Astrocyte (in vitro differentiated cells and primary cell): ENCODE measurements at regions not wholly inside any gene's neighbourhood (a gene's known extent, or its start where the extent isn't known, plus 50 kb on each side); places are given as distances from the start of the nearest gene placed in this dataset.

Experiments
- DNase-seq: peaks from one replicate; pipeline ENCODE4 v3.0.0-alpha.2; 2010; ENCODE audit warnings: low read depth
- FAIRE-seq: peaks from 2 replicates; lab custom pipeline; 2011; peaks lifted over from hg19 to GRCh38; lab: Jason Lieb, UNC
- H2AFZ ChIP-seq: 2 replicates; pipeline ENCODE4 v1.6.0; 2012; ENCODE audit warnings: low read depth, low read length, inconsistent platforms
- H3K27ac ChIP-seq: 2 replicates; pipeline ENCODE4 v1.5.1; 2011; ENCODE audit warnings: low read depth, low read length, inconsistent platforms
- H3K27me3 ChIP-seq: 2 replicates; pipeline ENCODE4 v1.6.0; 2011; ENCODE audit warnings: low read length, inconsistent platforms; ENCODE audit not compliant: insufficient read depth
- H3K36me3 ChIP-seq: 2 replicates; pipeline ENCODE4 v1.5.1; 2011; ENCODE audit warnings: low read length, inconsistent platforms; ENCODE audit not compliant: insufficient read depth
- H3K4me1 ChIP-seq: 2 replicates; pipeline ENCODE4 v1.5.1; 2011; ENCODE audit warnings: low read length, inconsistent platforms; ENCODE audit not compliant: insufficient read depth
- H3K4me2 ChIP-seq: 2 replicates; pipeline ENCODE4 v1.6.0; 2012; ENCODE audit warnings: low read length, inconsistent platforms
- H3K4me3 ChIP-seq: 2 replicates; pipeline ENCODE4 v1.5.1; 2011; ENCODE audit warnings: low read depth, mild to moderate bottlenecking, low read length, inconsistent platforms; ENCODE audit not compliant: insufficient read depth
- H3K79me2 ChIP-seq: 2 replicates; pipeline ENCODE4 v1.6.0; 2012; ENCODE audit warnings: mild to moderate bottlenecking, low read length, inconsistent platforms; ENCODE audit not compliant: insufficient read depth
- H3K9ac ChIP-seq: 2 replicates; pipeline ENCODE4 v1.6.0; 2012; ENCODE audit warnings: mild to moderate bottlenecking, low read length, inconsistent platforms
- H3K9me3 ChIP-seq: 2 replicates; pipeline ENCODE4 v1.5.1; 2012; ENCODE audit warnings: low read depth, mild to moderate bottlenecking, low read length, inconsistent platforms; ENCODE audit not compliant: insufficient read depth
- H4K20me1 ChIP-seq: 2 replicates; pipeline ENCODE4 v1.6.0; 2012; ENCODE audit warnings: low read length, inconsistent platforms; ENCODE audit not compliant: insufficient read depth
- H3K27ac Mint-ChIP-seq: one replicate; pipeline ENCODE4 v1.8.0; 2021; ENCODE audit warnings: mild to moderate bottlenecking, mixed read lengths; ENCODE audit not compliant: unreplicated experiment
- H3K27me3 Mint-ChIP-seq: one replicate; pipeline ENCODE4 v1.8.0; 2021; ENCODE audit warnings: low read depth, mixed read lengths; ENCODE audit not compliant: unreplicated experiment
- H3K36me3 Mint-ChIP-seq: one replicate; pipeline ENCODE4 v1.8.0; 2021; ENCODE audit warnings: low read depth, mixed read lengths; ENCODE audit not compliant: unreplicated experiment
- H3K4me1 Mint-ChIP-seq: one replicate; pipeline ENCODE4 v1.8.0; 2021; ENCODE audit warnings: low read depth, mixed read lengths; ENCODE audit not compliant: unreplicated experiment
- H3K4me3 Mint-ChIP-seq: one replicate; pipeline ENCODE4 v1.8.0; 2021; ENCODE audit warnings: mild to moderate bottlenecking, moderate library complexity, mixed read lengths; ENCODE audit not compliant: unreplicated experiment
- H3K9me3 Mint-ChIP-seq: one replicate; pipeline ENCODE4 v1.8.0; 2021; ENCODE audit warnings: mild to moderate bottlenecking, mixed read lengths; ENCODE audit not compliant: unreplicated experiment
- EZH2 ChIP-seq: IDR thresholded peaks from 2 replicates; pipeline ENCODE4 v1.6.1; 2012; ENCODE audit warnings: mild to moderate bottlenecking, low read length, inconsistent platforms; ENCODE audit not compliant: insufficient read depth
- TF ChIP-seq, protein P1 (sequence below): IDR thresholded peaks from 2 replicates; pipeline ENCODE4 v1.5.1; 2011; ENCODE audit warnings: low read depth, mild to moderate bottlenecking, inconsistent platforms, low read length, moderate library complexity; ENCODE audit not compliant: insufficient read depth

DNA sequence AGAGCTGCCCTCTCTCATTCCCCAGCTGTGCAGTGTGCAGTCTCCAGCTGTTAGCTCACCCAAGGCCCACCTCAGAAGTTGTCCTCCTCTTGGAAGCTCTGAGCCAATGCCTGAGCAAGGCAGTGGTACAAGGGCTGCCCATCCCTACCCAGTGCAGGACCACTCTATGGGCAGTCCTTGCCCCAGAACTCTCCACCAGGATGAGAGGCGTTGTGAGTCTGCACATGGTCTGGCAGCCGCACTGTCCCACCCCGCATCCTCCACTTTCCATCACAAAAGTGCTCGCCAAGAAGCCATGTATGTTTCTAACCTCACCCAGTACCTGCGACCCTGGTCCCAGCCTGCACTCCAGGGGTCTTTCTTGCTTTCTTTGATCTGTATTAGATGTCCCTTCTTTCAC is 175.1 kb upstream of the PMEPA1 start:
- H3K27ac Mint-ChIP-seq: no peak overlapping the region
- Histone ChIP-seq H2AFZ (no peak overlapping the region), H4K20me1 (no peaks in the 10 kb centered on the region), H3K4me1 (peaks cover 2% of the 10 kb centered on the region), H3K4me2 (no peak overlapping the region), H3K27ac (no peak overlapping the region), H3K4me3 (no peak overlapping the region), H3K9me3 (no peaks in the 10 kb centered on the region), H3K9ac (no peak overlapping the region), H3K27me3 (peaks cover 6% of the 10 kb centered on the region), H3K36me3 (no peaks in the 10 kb centered on the region), H3K79me2 (no peaks in the 10 kb centered on the region)
- DNase-seq: no peak
- no peak for FAIRE-seq
- H3K9me3 Mint-ChIP-seq: peaks cover 6% of the 10 kb centered on the region
- peaks cover 54% of the 10 kb centered on the region for H3K27me3 Mint-ChIP-seq
- no peaks in the 10 kb centered on the region for H3K36me3 Mint-ChIP-seq
- H3K4me1 Mint-ChIP-seq: peaks cover 10% of the 10 kb centered on the region
- no peak for TF ChIP-seq EZH2
- TF ChIP-seq, protein P1, sequence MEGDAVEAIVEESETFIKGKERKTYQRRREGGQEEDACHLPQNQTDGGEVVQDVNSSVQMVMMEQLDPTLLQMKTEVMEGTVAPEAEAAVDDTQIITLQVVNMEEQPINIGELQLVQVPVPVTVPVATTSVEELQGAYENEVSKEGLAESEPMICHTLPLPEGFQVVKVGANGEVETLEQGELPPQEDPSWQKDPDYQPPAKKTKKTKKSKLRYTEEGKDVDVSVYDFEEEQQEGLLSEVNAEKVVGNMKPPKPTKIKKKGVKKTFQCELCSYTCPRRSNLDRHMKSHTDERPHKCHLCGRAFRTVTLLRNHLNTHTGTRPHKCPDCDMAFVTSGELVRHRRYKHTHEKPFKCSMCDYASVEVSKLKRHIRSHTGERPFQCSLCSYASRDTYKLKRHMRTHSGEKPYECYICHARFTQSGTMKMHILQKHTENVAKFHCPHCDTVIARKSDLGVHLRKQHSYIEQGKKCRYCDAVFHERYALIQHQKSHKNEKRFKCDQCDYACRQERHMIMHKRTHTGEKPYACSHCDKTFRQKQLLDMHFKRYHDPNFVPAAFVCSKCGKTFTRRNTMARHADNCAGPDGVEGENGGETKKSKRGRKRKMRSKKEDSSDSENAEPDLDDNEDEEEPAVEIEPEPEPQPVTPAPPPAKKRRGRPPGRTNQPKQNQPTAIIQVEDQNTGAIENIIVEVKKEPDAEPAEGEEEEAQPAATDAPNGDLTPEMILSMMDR: no peak
- no peak overlapping the region for H3K4me3 Mint-ChIP-seq

DNA sequence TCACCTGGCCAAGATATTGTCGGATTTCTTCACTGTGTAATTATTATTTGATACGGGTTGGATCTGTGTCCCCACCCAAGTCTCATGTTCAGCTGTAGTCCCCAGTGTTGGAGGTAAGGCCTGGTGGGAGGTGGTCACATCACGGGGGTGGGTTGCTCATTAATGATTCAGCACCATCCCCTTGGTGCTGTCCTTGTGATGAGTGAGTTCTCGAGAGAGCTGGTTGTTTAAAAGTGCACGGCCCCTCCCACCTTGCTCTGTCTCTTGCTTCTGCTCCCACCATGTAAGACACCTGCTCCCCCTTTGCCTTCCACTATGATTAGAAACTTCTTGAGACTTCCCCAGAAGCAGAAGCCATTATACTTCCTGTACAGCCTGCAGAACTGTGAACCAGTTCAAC is 173.9 kb upstream of the PMEPA1 start:
- H3K4me3 ChIP-seq: no peak overlapping the region
- Mint-ChIP-seq H3K9me3 (peaks cover 6% of the 10 kb centered on the region), H3K27ac (no peak overlapping the region), H3K4me3 (no peak overlapping the region), H3K4me1 (peaks cover 10% of the 10 kb centered on the region), H3K36me3 (no peaks in the 10 kb centered on the region), H3K27me3 (peaks cover 60% of the 10 kb centered on the region)
- no peak overlapping the region for H2AFZ ChIP-seq
- no peak for DNase-seq
- no peaks in the 10 kb centered on the region for H4K20me1 ChIP-seq
- H3K79me2 ChIP-seq: no peaks in the 10 kb centered on the region
- H3K36me3 ChIP-seq: no peaks in the 10 kb centered on the region
- FAIRE-seq: no peak
- peaks cover 3% of the 10 kb centered on the region for H3K4me1 ChIP-seq
- no peak overlapping the region for H3K9ac ChIP-seq
- peaks cover 16% of the 10 kb centered on the region for H3K27me3 ChIP-seq
- no peaks in the 10 kb centered on the region for H3K9me3 ChIP-seq
- no peak for TF ChIP-seq EZH2
- TF ChIP-seq, protein P1: no peak
- H3K27ac ChIP-seq: no peak overlapping the region
- H3K4me2 ChIP-seq: no peak overlapping the region

DNA sequence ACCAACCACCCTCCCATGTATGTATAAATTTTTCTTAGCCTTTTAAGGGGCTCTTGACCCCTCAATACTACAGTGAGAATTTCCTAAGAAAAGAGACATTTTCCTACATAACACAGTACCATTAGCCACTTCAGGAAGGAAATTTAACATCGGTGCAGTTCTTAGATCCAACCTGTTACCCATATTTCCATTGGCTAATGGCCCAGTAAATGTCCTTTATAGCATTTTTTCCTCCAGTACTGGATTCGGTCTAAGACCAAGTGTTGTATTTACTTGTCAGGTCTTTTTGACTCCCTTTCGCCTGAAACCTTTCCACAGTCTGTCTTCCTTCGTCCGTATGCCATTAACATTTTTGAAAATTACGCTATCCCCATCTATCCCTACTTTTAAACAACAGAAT is 173.4 kb upstream of the PMEPA1 start:
- no peak overlapping the region for H3K4me2 ChIP-seq
- H3K27me3 Mint-ChIP-seq: peaks cover 62% of the 10 kb centered on the region
- no peaks in the 10 kb centered on the region for H3K36me3 Mint-ChIP-seq
- H3K27ac ChIP-seq: no peak overlapping the region
- no peaks in the 10 kb centered on the region for H3K79me2 ChIP-seq
- H3K27ac Mint-ChIP-seq: no peak overlapping the region
- no peaks in the 10 kb centered on the region for H3K36me3 ChIP-seq
- no peak overlapping the region for H3K9ac ChIP-seq
- DNase-seq (no peak), FAIRE-seq (no peak)
- no peaks in the 10 kb centered on the region for H3K9me3 ChIP-seq
- no peak overlapping the region for H2AFZ ChIP-seq
- TF ChIP-seq, protein P1: no peak
- TF ChIP-seq EZH2: no peak
- H3K27me3 ChIP-seq: peaks cover 16% of the 10 kb centered on the region
- H4K20me1 ChIP-seq: no peaks in the 10 kb centered on the region
- H3K4me1 Mint-ChIP-seq: peaks cover 10% of the 10 kb centered on the region
- no peak overlapping the region for H3K4me3 Mint-ChIP-seq
- peaks cover 3% of the 10 kb centered on the region for H3K4me1 ChIP-seq
- H3K4me3 ChIP-seq: no peak overlapping the region
- H3K9me3 Mint-ChIP-seq: peaks cover 6% of the 10 kb centered on the region
